ENCODE measurements at regions not wholly inside any gene's neighbourhood (a gene's known extent, or its start where the extent isn't known, plus 50 kb on each side); places are given as distances from the start of the nearest gene placed in this dataset.

DNA sequence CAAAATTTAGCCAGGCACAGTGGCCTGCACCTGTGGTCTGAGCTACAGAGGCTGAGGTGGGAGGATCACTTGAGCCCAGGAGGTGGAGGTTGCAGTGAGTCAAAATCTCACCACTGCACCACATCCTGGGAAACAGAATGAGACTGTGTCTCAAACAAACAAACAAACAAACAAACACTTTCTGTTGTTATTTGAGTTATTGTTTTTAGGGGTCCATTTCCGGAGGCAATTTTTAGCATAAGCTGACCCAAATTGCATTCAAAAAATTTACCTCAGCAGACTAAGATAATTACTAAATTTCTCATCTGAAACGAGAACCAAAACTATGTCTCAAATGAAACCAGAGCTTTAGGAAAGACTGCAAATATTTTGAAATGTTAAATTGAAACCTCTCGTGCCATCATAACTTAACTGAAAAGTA lies 1485.1 kb downstream of the EFNA5 start (continued):
- TF ChIP-seq, protein P1, sequence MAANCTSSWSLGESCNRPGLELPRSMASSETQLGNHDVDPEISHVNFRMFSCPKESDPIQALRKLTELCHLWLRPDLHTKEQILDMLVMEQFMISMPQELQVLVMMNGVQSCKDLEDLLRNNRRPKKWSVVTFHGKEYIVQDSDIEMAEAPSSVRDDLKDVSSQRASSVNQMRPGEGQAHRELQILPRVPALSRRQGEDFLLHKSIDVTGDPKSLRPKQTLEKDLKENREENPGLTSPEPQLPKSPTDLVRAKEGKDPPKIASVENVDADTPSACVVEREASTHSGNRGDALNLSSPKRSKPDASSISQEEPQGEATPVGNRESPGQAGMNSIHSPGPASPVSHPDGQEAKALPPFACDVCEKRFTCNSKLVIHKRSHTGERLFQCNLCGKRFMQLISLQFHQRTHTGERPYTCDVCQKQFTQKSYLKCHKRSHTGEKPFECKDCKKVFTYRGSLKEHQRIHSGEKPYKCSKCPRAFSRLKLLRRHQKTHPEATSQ (tag by site-specific recombination; IDR thresholded peaks at IDR 0.05): no peak
- TF ChIP-seq ZNF223 (tag by site-specific recombination; IDR thresholded peaks at IDR 0.05) (no peak), GLI4 (tag by site-specific recombination; IDR thresholded peaks at IDR 0.05) (no peak), YY1 (tag by site-specific recombination; IDR thresholded peaks at IDR 0.05) (no peak), TCF7L2 (IDR thresholded peaks at IDR 0.05; ENCODE audit: borderline replicate concordance, low read depth, low read length) (no peak), ZNF266 (tag by site-specific recombination; IDR thresholded peaks at IDR 0.05; ENCODE audit: low read depth) (no peak)

DNA sequence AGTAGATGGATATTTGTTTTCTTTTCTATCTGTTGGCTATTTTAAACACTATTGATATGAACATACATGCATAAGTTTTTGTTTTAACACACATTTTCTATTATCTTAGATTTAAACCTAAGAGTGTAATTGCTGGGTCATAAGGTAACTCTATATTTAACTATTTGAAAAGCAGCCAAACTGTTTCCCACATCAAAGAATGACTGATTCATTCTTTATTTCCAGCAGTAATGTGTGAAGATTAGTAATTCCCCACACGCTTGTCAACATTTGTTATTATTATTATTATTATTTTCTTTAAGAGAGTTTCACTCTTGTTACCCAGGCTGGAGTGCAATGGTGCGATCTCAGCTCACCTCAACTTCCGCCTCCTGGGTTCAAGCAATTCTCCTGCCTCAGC lies 1495.8 kb downstream of the EFNA5 start:
- ChIA-PET POLR2A (no interaction called here), CTCF (no interaction called here)
- no peak for TF ChIP-seq ZBTB21 (tag by site-specific recombination; IDR thresholded peaks at IDR 0.05)
- Histone ChIP-seq H3K9me3 (ENCODE audit: control insufficient read depth, insufficient read depth, low read depth, low read length) (no peaks in the 10 kb centered on the region), H3K36me3 (ENCODE audit: control insufficient read depth in 2 of 2, insufficient read depth in 1 of 2, low read length in 2 of 2) (no peaks in the 10 kb centered on the region), H3K4me1 (ENCODE audit: control insufficient read depth, insufficient read depth, low read length) (no peaks in the 10 kb centered on the region), H3K4me3 (ENCODE audit: low read depth, low read length) (no peak overlapping the region), H3K27ac (ENCODE audit: extremely low read depth, low read depth, low read length) (no peak overlapping the region)

DNA sequence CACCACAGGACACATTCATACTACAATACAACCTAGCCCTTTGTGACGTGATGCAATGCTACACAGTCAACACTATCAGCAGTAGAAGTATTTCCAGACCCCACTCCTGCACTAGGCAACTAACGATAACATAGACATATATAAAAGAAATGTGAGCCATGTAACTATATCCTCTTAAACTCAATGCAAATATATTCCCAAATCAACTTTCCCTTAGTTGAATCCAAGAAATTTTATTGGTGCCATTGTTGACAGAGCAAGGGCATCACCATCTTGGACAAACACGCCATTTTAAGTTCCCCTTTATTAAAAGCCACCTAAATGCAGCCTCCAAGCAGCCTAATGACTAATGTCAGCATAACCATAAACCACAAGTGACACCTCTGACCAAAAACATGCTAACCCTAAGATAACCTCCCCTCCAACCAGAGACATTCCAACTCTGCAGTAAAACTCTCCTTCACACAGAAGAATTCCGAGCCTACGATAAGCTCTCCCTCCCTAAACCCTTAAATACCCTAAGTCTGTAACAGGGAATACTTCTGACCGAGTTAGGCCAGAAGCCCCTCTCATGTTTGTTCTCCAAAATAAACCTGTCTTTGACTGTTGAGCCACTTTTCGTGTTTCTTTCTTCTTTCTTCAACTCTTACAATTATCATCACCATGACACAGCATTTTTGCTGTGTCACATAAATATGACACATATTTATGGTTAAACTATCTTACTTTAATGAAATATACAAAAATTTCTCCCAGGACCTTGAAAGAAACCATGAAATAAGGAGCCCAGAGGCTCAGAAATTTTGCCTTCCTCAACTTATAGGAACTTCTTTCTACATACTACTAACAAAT lies 1497.8 kb downstream of the EFNA5 start:
- no peaks in the 10 kb centered on the region for H3K36me3 ChIP-seq (ENCODE audit: control insufficient read depth in 2 of 2, insufficient read depth in 1 of 2, low read length in 2 of 2)
- no peak overlapping the region for H3K4me3 ChIP-seq (ENCODE audit: low read depth, low read length)
- H3K4me1 ChIP-seq (ENCODE audit: control insufficient read depth, insufficient read depth, low read length): no peaks in the 10 kb centered on the region
- H3K27ac ChIP-seq (ENCODE audit: extremely low read depth, low read depth, low read length): no peak overlapping the region
- POLR2A ChIA-PET: no interaction called here
- peak; percentile 37 for TF ChIP-seq SETDB1 (IDR thresholded peaks at IDR 0.05; ENCODE audit: insufficient read length, low read length)
- TF ChIP-seq, protein P2, sequence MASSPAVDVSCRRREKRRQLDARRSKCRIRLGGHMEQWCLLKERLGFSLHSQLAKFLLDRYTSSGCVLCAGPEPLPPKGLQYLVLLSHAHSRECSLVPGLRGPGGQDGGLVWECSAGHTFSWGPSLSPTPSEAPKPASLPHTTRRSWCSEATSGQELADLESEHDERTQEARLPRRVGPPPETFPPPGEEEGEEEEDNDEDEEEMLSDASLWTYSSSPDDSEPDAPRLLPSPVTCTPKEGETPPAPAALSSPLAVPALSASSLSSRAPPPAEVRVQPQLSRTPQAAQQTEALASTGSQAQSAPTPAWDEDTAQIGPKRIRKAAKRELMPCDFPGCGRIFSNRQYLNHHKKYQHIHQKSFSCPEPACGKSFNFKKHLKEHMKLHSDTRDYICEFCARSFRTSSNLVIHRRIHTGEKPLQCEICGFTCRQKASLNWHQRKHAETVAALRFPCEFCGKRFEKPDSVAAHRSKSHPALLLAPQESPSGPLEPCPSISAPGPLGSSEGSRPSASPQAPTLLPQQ (tag by site-specific recombination; IDR thresholded peaks at IDR 0.05): no peak
- H3K9me3 ChIP-seq (ENCODE audit: control insufficient read depth, insufficient read depth, low read depth, low read length): no peaks in the 10 kb centered on the region
- CTCF ChIA-PET: interaction anchor here (0.6 kb wide), 1 partner anchor 377 kb away, joined by 3 read pairs; no protein-coding TSS in a partner anchor

DNA sequence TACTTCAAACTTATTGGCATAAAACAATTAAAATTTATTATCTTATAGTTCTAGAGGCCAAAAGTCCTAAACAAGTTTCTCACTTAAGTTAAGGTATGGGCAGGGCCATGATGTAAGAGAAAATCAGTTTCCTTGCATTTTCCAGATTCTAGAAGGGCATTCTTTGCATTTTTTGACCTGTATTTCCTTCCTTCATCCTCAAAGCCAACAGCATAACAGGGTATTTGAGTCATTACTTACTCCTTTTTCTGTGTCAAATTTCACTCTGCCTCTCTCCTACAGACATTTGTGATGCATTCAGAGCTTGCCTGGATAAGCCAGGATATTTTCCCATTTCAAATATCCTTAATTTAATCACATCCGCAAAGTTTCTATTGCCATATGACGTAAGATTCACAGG lies 1499.0 kb downstream of the EFNA5 start:
- H3K9me3 ChIP-seq (ENCODE audit: control insufficient read depth, insufficient read depth, low read depth, low read length): no peaks in the 10 kb centered on the region
- no peaks in the 10 kb centered on the region for H3K4me1 ChIP-seq (ENCODE audit: control insufficient read depth, insufficient read depth, low read length)
- no peak overlapping the region for H3K4me3 ChIP-seq (ENCODE audit: low read depth, low read length)
- ChIA-PET POLR2A (no interaction called here), CTCF (no interaction called here)
- no peak overlapping the region for H3K27ac ChIP-seq (ENCODE audit: extremely low read depth, low read depth, low read length)
- H3K36me3 ChIP-seq (ENCODE audit: control insufficient read depth in 2 of 2, insufficient read depth in 1 of 2, low read length in 2 of 2): no peaks in the 10 kb centered on the region
- TF ChIP-seq BCL11A (tag by site-specific recombination; IDR thresholded peaks at IDR 0.05; ENCODE audit: low read depth) (no peak), ZNF19 (tag by site-specific recombination; IDR thresholded peaks at IDR 0.05; ENCODE audit: low read depth) (no peak), ZNF544 (tag by site-specific recombination; IDR thresholded peaks at IDR 0.05) (no peak), ZNF623 (tag by site-specific recombination; IDR thresholded peaks at IDR 0.05) (no peak), KLF16 (tag by site-specific recombination; IDR thresholded peaks at IDR 0.05) (no peak), ZNF433 (tag by site-specific recombination; IDR thresholded peaks at IDR 0.05; ENCODE audit: low read depth) (no peak), ZNF112 (tag by site-specific recombination; IDR thresholded peaks at IDR 0.05) (no peak), GLI2 (tag by site-specific recombination; IDR thresholded peaks at IDR 0.05; ENCODE audit: borderline replicate concordance, low read depth) (no peak), ZNF747 (tag by site-specific recombination; IDR thresholded peaks at IDR 0.05) (no peak), GFI1B (tag by site-specific recombination; IDR thresholded peaks at IDR 0.05) (no peak)
- TF ChIP-seq, protein P3, sequence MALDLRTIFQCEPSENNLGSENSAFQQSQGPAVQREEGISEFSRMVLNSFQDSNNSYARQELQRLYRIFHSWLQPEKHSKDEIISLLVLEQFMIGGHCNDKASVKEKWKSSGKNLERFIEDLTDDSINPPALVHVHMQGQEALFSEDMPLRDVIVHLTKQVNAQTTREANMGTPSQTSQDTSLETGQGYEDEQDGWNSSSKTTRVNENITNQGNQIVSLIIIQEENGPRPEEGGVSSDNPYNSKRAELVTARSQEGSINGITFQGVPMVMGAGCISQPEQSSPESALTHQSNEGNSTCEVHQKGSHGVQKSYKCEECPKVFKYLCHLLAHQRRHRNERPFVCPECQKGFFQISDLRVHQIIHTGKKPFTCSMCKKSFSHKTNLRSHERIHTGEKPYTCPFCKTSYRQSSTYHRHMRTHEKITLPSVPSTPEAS (tag by site-specific recombination; IDR thresholded peaks at IDR 0.05): no peak
- TF ChIP-seq, protein P4, sequence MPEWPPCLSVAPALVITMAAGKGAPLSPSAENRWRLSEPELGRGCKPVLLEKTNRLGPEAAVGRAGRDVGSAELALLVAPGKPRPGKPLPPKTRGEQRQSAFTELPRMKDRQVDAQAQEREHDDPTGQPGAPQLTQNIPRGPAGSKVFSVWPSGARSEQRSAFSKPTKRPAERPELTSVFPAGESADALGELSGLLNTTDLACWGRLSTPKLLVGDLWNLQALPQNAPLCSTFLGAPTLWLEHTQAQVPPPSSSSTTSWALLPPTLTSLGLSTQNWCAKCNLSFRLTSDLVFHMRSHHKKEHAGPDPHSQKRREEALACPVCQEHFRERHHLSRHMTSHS (tag by site-specific recombination; IDR thresholded peaks at IDR 0.05): no peak
- TF ChIP-seq, protein P5, sequence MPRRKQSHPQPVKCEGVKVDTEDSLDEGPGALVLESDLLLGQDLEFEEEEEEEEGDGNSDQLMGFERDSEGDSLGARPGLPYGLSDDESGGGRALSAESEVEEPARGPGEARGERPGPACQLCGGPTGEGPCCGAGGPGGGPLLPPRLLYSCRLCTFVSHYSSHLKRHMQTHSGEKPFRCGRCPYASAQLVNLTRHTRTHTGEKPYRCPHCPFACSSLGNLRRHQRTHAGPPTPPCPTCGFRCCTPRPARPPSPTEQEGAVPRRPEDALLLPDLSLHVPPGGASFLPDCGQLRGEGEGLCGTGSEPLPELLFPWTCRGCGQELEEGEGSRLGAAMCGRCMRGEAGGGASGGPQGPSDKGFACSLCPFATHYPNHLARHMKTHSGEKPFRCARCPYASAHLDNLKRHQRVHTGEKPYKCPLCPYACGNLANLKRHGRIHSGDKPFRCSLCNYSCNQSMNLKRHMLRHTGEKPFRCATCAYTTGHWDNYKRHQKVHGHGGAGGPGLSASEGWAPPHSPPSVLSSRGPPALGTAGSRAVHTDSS (tag by site-specific recombination; IDR thresholded peaks at IDR 0.05): no peak
- TF ChIP-seq, protein P6, sequence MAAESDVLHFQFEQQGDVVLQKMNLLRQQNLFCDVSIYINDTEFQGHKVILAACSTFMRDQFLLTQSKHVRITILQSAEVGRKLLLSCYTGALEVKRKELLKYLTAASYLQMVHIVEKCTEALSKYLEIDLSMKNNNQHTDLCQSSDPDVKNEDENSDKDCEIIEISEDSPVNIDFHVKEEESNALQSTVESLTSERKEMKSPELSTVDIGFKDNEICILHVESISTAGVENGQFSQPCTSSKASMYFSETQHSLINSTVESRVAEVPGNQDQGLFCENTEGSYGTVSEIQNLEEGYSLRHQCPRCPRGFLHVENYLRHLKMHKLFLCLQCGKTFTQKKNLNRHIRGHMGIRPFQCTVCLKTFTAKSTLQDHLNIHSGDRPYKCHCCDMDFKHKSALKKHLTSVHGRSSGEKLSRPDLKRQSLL (tag by site-specific recombination; IDR thresholded peaks at IDR 0.05): no peak

Data from HEK293 (cell line).